ENCODE measurements at regions not wholly inside any gene's neighbourhood (a gene's known extent, or its start where the extent isn't known, plus 50 kb on each side); places are given as distances from the start of the nearest gene placed in this dataset.

- peak in 1 of 2 experiments; percentile 11 for DNase-seq (ENCODE audit: low read depth in 2 of 2)
Measured at GRCh38 chr7:70907259-70908247, 224.4 kb upstream of the GALNT17 start.

- DNase-seq (ENCODE audit: low read depth in 2 of 2) = no peak
Measured at GRCh38 chr7:70913924-70914323, 218.0 kb upstream of the GALNT17 start.

DNA sequence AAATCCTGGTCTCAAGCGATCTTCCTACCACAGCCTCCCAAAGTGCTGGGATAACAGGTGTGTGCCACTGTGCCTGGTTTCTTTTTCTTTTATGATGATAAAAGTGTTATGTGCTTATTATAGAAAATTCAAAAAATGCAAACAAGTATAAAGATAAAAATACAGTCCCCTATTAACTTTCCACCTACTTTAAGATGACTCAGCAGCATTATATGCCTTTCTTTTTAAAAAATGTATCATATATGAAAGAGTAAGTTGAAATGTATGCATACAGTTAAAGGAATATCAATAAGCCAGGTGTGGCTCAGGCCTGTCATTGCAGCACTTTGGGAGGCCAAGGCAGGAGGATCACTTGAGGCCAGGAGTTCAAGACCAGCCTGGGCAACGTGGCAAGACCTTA, 216.9 kb upstream of the GALNT17 start:
- no peak for DNase-seq (ENCODE audit: low read depth in 2 of 2)

DNA sequence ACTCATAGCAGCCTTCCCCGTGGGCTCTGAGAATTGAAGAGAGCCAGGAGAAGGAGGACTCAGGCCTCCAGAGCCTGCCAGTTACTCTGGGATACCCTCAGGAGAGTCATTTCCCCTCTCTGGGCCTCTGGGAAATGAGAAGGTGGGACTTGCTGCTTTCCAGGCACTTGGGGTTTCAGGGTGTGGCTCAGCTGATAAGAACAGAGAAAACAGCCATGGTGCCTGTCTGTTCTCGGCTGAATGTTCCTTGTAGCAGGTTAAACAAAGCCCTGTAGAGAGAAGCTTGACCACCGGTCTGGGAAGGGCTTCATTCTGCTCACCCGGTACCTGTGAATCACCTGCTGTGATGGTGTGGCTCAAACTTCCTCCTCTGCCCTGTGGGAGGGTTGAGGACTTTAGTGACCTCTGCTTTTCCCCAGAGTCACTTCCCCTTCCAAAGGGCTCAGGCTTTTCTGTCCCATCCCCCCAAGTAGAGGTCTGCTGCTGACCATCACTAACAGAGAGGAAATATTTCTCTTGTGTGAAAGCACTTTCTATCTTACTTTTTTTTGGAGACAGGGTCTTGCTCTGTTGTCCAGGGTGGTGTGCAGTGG, 212.4 kb upstream of the GALNT17 start:
- no peak for DNase-seq (ENCODE audit: low read depth in 2 of 2)

DNA sequence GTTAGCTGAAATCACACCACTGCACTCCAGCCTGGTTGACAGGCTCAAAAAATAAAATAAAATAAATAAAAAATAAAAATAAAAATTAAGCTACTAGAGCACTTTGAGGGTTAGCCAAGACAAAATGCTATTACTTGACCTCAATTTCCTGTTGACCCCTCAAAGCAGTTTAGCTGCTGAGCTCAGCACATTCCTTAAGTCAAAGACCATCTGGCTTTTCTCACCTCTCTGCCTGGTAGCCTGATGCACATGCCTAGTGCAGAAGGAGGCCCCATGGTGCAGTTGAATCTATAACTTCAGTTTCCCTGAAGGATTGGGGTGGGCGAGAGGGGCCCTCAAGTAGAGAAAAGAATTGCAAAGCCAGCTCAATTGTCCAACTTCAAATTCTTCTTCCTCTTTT, 211.1 kb upstream of the GALNT17 start:
- DNase-seq (ENCODE audit: low read depth in 2 of 2) = no peak

GRCh38 chr7:70923181-70923845, 208.6 kb upstream of the GALNT17 start:
- DNase-seq (ENCODE audit: low read depth in 2 of 2) = peak; percentile 11 to 16

DNA sequence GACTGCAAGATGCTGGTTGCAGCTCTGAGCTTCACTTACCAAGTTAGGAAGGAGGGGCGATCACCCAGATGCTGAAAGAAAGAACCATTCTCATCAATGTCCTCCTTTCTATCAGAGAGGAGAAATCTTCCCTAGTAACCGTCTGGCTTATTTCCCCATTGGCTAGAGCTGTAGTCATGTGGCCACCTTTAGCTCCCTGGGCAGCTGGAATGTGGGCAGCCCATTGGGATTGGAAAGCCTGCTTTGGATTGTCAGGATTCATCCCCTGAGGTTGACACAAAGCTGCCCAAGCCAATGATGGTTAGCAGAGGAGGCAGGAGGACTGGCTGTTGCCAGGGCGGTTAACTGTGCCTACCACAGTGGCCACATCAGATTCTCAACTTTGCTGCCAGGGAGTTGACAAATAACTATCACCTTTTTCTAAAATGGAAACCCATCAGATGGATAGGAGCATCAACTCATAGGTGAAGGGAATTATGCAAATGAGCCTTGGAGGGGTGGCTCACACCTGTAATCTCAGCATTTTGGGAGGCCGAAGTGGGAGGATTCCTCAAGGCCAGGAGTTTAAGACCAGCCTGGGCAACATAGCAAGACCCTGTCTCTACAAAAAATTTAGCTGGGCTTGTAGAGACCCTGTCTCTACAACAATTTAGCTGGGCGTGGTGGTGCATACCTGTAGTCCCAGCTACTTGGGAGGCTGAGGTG, 206.4 kb upstream of the GALNT17 start:
- DNase-seq (ENCODE audit: low read depth in 2 of 2) = no peak

DNA sequence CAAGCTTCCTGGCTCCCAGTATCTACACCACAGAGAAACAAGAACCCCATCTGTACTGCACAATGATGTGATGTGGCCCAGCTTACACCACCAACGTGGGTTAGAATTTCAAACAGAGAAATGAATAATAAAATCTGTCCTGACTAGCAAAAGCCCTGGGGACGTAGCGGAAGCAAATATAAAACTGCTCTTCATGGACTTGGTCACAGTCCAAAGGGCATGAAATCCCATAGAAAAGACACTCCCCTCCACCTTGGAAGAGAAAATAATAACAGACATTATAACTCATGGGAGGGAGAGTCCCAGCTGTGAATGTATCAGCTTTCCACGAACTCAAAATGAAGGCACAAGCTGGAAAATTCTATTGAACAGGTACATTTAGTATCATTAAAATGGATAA, 205.3 kb upstream of the GALNT17 start:
- DNase-seq (ENCODE audit: low read depth in 2 of 2) = no peak

GRCh38 chr7:70935311-70935710, 196.6 kb upstream of the GALNT17 start:
- DNase-seq (ENCODE audit: low read depth in 2 of 2) = no peak

DNA sequence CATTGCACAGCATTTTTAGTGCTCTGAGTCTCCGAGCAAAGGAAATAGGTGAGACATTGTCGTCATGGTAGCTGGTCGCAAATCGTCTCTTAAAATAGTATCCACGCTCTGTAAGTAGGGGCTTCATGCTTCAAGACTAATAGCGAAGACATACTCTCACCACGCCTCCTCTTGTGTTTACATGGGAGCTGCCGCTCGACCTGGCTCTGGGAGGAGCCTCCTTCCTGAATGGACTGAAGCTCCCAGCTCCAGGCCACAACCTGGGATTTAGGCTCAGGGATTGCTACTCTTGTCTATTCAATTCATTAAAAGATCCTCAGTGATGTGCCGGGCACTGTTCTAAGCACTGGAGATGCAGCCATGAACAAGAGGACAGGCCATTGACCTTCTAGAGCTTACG, 196.1 kb upstream of the GALNT17 start:
- DNase-seq (ENCODE audit: low read depth in 2 of 2) = no peak

GRCh38 chr7:70937424-70937823, 194.5 kb upstream of the GALNT17 start:
- no peak for DNase-seq (ENCODE audit: low read depth in 2 of 2)

GRCh38 chr7:70940597-70940996, 191.3 kb upstream of the GALNT17 start:
- no peak for DNase-seq (ENCODE audit: low read depth in 2 of 2)

DNA sequence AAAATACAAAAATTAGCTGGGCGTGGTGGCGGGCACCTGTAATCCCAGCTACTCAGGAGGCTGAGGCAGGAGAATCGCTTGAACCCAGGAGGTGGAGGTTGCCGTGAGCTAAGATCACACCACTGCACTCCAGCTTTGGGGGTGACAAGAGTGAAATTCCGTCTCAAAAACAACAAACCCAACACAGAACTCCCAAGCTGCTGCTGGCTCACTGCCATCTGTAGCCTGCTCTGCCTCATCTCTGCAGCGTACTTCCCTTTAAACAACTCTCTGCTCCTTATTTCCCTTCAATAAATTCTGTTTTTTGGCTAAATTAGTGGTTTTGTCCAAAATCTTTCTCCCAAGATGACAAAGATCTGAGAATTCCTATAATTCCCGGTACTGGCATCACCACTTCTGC, 189.2 kb upstream of the GALNT17 start:
- no peak for DNase-seq (ENCODE audit: low read depth in 2 of 2)

GRCh38 chr7:70944516-70944915, 187.4 kb upstream of the GALNT17 start:
- no peak for DNase-seq (ENCODE audit: low read depth in 2 of 2)

- no peak for DNase-seq (ENCODE audit: low read depth in 2 of 2)
Measured at GRCh38 chr7:70947181-70947580, 184.8 kb upstream of the GALNT17 start.

DNA sequence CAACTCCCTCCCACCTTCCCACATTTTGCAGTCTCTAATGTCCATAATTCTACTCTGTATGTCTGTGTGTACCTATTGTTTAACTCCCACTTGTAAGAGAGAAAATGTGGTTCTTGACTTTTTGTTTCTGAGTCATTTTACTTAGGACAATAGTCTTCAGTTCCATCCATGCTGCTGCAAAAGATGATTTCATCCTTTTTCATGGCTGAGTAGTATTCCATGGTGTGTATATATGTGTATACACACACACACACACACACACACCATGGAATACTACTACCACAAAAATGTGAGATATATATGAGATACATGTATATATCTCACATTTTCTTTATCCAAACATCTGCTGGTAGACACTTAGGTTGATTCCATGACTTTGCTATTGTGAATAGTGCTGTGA, 182.1 kb upstream of the GALNT17 start:
- DNase-seq (ENCODE audit: low read depth in 2 of 2) = no peak

DNA sequence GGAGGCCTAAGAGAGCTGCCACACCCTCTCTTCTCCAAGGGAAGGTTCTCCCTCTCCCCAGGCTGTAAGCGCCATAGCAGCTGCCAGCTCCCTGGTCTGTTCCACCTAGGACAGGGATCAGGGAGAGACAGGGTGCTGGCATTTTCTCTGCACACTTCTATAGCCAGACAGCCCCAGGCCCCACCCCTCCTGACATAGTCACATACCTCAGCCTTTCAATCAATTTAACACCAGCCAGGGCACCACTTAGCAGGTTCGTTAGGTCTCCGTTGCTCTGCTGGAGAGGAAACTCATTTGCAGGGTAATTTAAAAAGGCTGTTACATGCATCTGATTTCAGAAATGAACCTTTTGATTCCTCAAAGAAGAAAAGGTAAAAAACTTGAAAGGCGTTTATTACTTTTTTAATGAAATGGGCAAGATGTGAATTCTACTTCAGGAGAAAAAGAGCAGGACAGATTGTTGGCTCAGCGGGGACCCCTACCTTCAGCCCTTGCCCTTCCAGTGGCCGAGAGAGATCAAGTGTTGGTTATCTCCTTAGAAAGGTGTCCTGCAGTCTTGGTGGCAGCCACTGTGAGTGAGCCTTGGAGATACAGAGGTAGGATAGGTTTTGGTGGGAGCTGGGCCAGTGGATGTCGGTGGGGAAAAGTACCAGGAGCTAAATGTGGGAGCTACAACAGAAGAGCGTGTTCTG, 180.5 kb upstream of the GALNT17 start:
- no peak for DNase-seq (ENCODE audit: low read depth in 2 of 2)

- DNase-seq (ENCODE audit: low read depth in 2 of 2) = no peak
Measured at GRCh38 chr7:70952311-70952710, 179.6 kb upstream of the GALNT17 start.

DNA sequence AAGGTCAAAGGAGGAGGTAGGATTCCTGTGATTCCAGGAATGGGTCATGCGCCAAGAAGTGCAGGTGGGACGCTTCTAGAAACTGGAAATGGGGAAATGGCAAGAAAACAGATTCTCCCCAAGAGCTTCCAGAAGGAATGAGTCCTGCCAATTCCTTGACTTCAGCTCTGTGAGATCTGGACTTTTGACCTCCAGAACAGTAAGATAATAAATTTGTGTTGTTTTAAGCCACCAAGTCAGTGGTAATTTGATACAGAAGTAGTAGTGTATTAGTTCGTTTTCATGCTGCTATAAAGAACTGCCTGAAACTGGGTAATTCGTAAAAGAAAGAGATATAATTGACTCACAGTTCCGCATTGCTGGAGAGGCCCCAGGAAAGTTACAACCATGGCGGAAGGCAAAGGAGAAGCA, 178.6 kb upstream of the GALNT17 start:
- no peak for DNase-seq (ENCODE audit: low read depth in 2 of 2)

- no peak for DNase-seq (ENCODE audit: low read depth in 2 of 2)
Measured at GRCh38 chr7:70953796-70954195, 178.1 kb upstream of the GALNT17 start.

DNA sequence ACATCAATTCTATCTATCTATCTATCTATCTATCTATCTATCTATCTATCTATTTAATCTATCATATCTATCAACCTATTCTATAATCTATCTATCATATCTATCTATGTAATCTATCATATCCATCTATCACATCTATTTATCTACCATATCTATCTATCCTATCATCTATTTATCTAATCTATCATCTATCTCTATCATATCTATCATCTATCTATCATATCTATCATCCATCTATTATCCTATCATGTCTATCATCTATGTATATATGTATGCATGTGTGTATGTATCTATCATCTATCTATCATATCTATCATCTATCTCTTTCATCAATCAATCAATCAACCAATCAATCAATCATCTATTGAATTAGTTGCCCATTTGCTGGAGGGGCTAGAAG, 159.3 kb upstream of the GALNT17 start:
- DNase-seq (ENCODE audit: low read depth in 2 of 2) = no peak
